Tibial nerve (tissue), 3 donors: ENCODE measurements at regions not wholly inside any gene's neighbourhood (a gene's known extent, or its start where the extent isn't known, plus 50 kb on each side); places are given as distances from the start of the nearest gene placed in this dataset.

Source experiments
- CTCF ChIP-seq, 5 experiments: fragments of 200-600 bp in 3 of 5; fragments of 450-650 bp in 2 of 5; sonication (generic) in 3 of 5; IDR thresholded peaks; one replicate each; pipeline ENCODE4 v1.5.1; 2016 to 2019; ENCODE audit warnings: antibody characterized with exemption in 5 of 5, mild to moderate bottlenecking in 3 of 5, moderate library complexity in 2 of 5
- POLR2A ChIP-seq, 2 donors: fragments of 450-650 bp; IDR thresholded peaks; one replicate each; pipeline ENCODE4 v1.6.1; 2017; ENCODE audit warnings: antibody characterized with exemption in 2 of 2, mild to moderate bottlenecking in 2 of 2, moderate library complexity in 2 of 2

GRCh38 chr4:136571315-136571714, 961.0 kb downstream of the PCDH18 start:
- no peak for TF ChIP-seq POLR2A (IDR thresholded peaks at IDR 0.05)
- no peak for TF ChIP-seq CTCF (IDR thresholded peaks at IDR 0.05)
